CD4-positive, CD25-positive, alpha-beta regulatory T cell (primary cell): ENCODE measurements at regions not wholly inside any gene's neighbourhood (a gene's known extent, or its start where the extent isn't known, plus 50 kb on each side); places are given as distances from the start of the nearest gene placed in this dataset.
"Not testable (repeated sequence)": the region's sequence is repeated elsewhere in the genome, so short reads cannot be mapped to it uniquely, and the experiment has no call there.

Source experiments
- ATAC-seq, 2 donors: fragments of 150-1000 bp; cut with Tn5 transposase; one replicate each; pipeline ENCODE4 v1.10.0; 2021; ENCODE audit warnings: low read depth in 2 of 2, moderate number of reproducible peaks in 2 of 2, moderate library complexity in 1 of 2
- DNase-seq, 3 donors: peaks; one replicate each; pipeline versions ENCODE4 v3.0.0 to v3.0.0-alpha.2; 2012 to 2022; ENCODE audit warnings: mixed read lengths in 1 of 3
- H3K27ac ChIP-seq: one replicate; pipeline ENCODE4 v1.7.0; 2013; ENCODE audit warnings: mild to moderate bottlenecking, low read length; ENCODE audit not compliant: insufficient read depth, poor library complexity, severe bottlenecking
- H3K27me3 ChIP-seq: one replicate; pipeline ENCODE4 v1.7.0; 2013; ENCODE audit warnings: low read length; ENCODE audit not compliant: control insufficient read depth, insufficient read depth
- H3K36me3 ChIP-seq: one replicate; pipeline ENCODE4 v1.7.0; 2013; ENCODE audit warnings: mild to moderate bottlenecking, low read length, moderate library complexity; ENCODE audit not compliant: control insufficient read depth, insufficient read depth
- H3K4me1 ChIP-seq: 2 replicates; pipeline ENCODE4 v1.7.0; 2013; ENCODE audit warnings: mild to moderate bottlenecking, low read length; ENCODE audit not compliant: insufficient read depth, control insufficient read depth, poor library complexity, severe bottlenecking
- H3K4me3 ChIP-seq: one replicate; pipeline ENCODE4 v1.7.0; 2013; ENCODE audit warnings: low read depth, mild to moderate bottlenecking, low read length, moderate library complexity
- H3K9me3 ChIP-seq, 2 experiments: 1 replicate in 1 of 2; 2 replicates in 1 of 2; pipeline ENCODE4 v1.7.0; 2013; ENCODE audit warnings: low read length in 2 of 2, mild to moderate bottlenecking in 1 of 2, moderate library complexity in 1 of 2; ENCODE audit not compliant: control insufficient read depth in 2 of 2
- H3K27ac Mint-ChIP-seq, 3 donors: one replicate each; pipeline ENCODE4 v1.8.0; 2020 to 2022; ENCODE audit warnings: mild to moderate bottlenecking in 3 of 3, mixed read lengths in 3 of 3, moderate library complexity in 2 of 3
- H3K27me3 Mint-ChIP-seq: one replicate; pipeline ENCODE4 v1.8.0; 2022; ENCODE audit warnings: mild to moderate bottlenecking, mixed read lengths
- H3K36me3 Mint-ChIP-seq: one replicate; pipeline ENCODE4 v1.8.0; 2020; ENCODE audit warnings: mixed read lengths
- H3K4me1 Mint-ChIP-seq, 4 donors: one replicate each; pipeline ENCODE4 v1.8.0; 2020 to 2022; ENCODE audit warnings: mixed read lengths in 4 of 4, mild to moderate bottlenecking in 1 of 4
- H3K4me3 Mint-ChIP-seq, 4 donors: one replicate each; pipeline ENCODE4 v1.8.0; 2020 to 2022; ENCODE audit warnings: mild to moderate bottlenecking in 4 of 4, mixed read lengths in 4 of 4, moderate library complexity in 3 of 4
- H3K9me3 Mint-ChIP-seq, 7 donors: one replicate each; pipeline ENCODE4 v1.8.0; 2020 to 2022; ENCODE audit warnings: mixed read lengths in 7 of 7, mild to moderate bottlenecking in 3 of 7, moderate library complexity in 2 of 7

- H3K27ac Mint-ChIP-seq, H3K9me3 ChIP-seq, DNase-seq, H3K4me1 ChIP-seq, H3K27ac ChIP-seq, H3K9me3 Mint-ChIP-seq, H3K27me3 Mint-ChIP-seq, ATAC-seq, H3K27me3 ChIP-seq, H3K36me3 Mint-ChIP-seq, H3K4me3 ChIP-seq, H3K4me3 Mint-ChIP-seq, H3K36me3 ChIP-seq, H3K4me1 Mint-ChIP-seq: not testable (repeated sequence)
Observed at GRCh38 chr5:34258598-34258997, 215.6 kb upstream of the C1QTNF3 start.

GRCh38 chr5:34261020-34261419 is 218.0 kb upstream of the C1QTNF3 start:
- H3K27me3 Mint-ChIP-seq, H3K9me3 ChIP-seq, H3K4me3 Mint-ChIP-seq, H3K4me1 Mint-ChIP-seq, H3K4me1 ChIP-seq, H3K36me3 Mint-ChIP-seq, H3K4me3 ChIP-seq, ATAC-seq, H3K9me3 Mint-ChIP-seq, DNase-seq, H3K27ac Mint-ChIP-seq, H3K27me3 ChIP-seq, H3K36me3 ChIP-seq, H3K27ac ChIP-seq: not testable (repeated sequence)

- H3K27ac ChIP-seq, H3K4me3 Mint-ChIP-seq, H3K4me1 Mint-ChIP-seq, DNase-seq, H3K4me1 ChIP-seq, H3K9me3 Mint-ChIP-seq, ATAC-seq, H3K27ac Mint-ChIP-seq, H3K9me3 ChIP-seq, H3K27me3 ChIP-seq, H3K36me3 Mint-ChIP-seq, H3K27me3 Mint-ChIP-seq, H3K4me3 ChIP-seq, H3K36me3 ChIP-seq: not testable (repeated sequence)
Observed at GRCh38 chr5:34266151-34266550, 223.1 kb upstream of the C1QTNF3 start.

GRCh38 chr5:34296759-34297158 is 253.7 kb upstream of the C1QTNF3 start:
- H3K36me3 Mint-ChIP-seq, H3K9me3 Mint-ChIP-seq, H3K27me3 ChIP-seq, H3K4me1 Mint-ChIP-seq, ATAC-seq, H3K36me3 ChIP-seq, H3K9me3 ChIP-seq, H3K4me1 ChIP-seq, H3K27ac Mint-ChIP-seq, H3K4me3 ChIP-seq, DNase-seq, H3K4me3 Mint-ChIP-seq, H3K27me3 Mint-ChIP-seq, H3K27ac ChIP-seq: not testable (repeated sequence)

GRCh38 chr5:34329201-34329600 is 286.2 kb upstream of the C1QTNF3 start:
- not testable (repeated sequence) for ATAC-seq

GRCh38 chr5:34329611-34330108 is 286.6 kb upstream of the C1QTNF3 start:
- H3K9me3 Mint-ChIP-seq, H3K4me1 Mint-ChIP-seq, H3K9me3 ChIP-seq, H3K4me3 ChIP-seq, H3K4me3 Mint-ChIP-seq, H3K36me3 Mint-ChIP-seq, H3K27me3 ChIP-seq, ATAC-seq, H3K27me3 Mint-ChIP-seq, H3K27ac ChIP-seq, H3K36me3 ChIP-seq, H3K4me1 ChIP-seq, DNase-seq, H3K27ac Mint-ChIP-seq: not testable (repeated sequence)

More at GRCh38 chr5:34329201-34329600, 286.2 kb upstream of the C1QTNF3 start:
- H3K4me1 Mint-ChIP-seq, H3K27me3 Mint-ChIP-seq, H3K4me1 ChIP-seq, H3K27ac Mint-ChIP-seq, H3K9me3 Mint-ChIP-seq, H3K4me3 Mint-ChIP-seq, H3K4me3 ChIP-seq, H3K9me3 ChIP-seq, H3K36me3 ChIP-seq, DNase-seq, H3K36me3 Mint-ChIP-seq, H3K27me3 ChIP-seq, H3K27ac ChIP-seq: not testable (repeated sequence)

GRCh38 chr5:34331928-34332454 is 289.0 kb upstream of the C1QTNF3 start:
- H3K27ac Mint-ChIP-seq, DNase-seq, H3K9me3 ChIP-seq, H3K4me3 ChIP-seq, H3K36me3 ChIP-seq, H3K9me3 Mint-ChIP-seq, H3K4me1 ChIP-seq, H3K27me3 ChIP-seq, H3K4me3 Mint-ChIP-seq, H3K4me1 Mint-ChIP-seq, H3K36me3 Mint-ChIP-seq, H3K27ac ChIP-seq, ATAC-seq, H3K27me3 Mint-ChIP-seq: not testable (repeated sequence)

- not testable (repeated sequence) for ATAC-seq, H3K27me3 Mint-ChIP-seq, H3K9me3 Mint-ChIP-seq, H3K4me3 ChIP-seq, H3K27ac ChIP-seq, H3K4me1 ChIP-seq, H3K27ac Mint-ChIP-seq, DNase-seq, H3K36me3 Mint-ChIP-seq, H3K36me3 ChIP-seq, H3K9me3 ChIP-seq, H3K27me3 ChIP-seq, H3K4me1 Mint-ChIP-seq, H3K4me3 Mint-ChIP-seq
Observed at GRCh38 chr5:34339408-34340001, 296.5 kb upstream of the C1QTNF3 start.
